ENCODE measurements at regions not wholly inside any gene's neighbourhood (a gene's known extent, or its start where the extent isn't known, plus 50 kb on each side); places are given as distances from the start of the nearest gene placed in this dataset.

DNA sequence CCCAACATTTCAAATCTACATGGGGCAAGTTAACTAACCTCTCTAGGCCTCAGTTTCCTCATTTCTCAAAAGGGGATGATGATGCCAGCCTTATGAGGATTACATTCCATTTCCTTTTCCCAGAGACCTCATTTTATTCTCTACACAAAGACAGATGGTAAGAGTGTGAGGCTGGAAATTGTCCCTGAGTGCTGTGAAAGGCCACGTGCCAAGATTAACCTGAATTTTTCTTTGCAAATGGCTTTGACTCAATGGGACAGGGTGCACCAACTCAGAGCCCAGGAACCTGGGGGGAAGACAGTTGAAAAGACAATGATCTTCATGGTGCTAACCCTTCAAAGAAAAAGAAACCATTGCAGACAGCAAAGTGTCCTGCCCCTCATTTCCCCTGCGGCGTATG is 332.8 kb downstream of the TMEM114 start:
- TF ChIP-seq EZH2phosphoT487 (IDR thresholded peaks at IDR 0.05; ENCODE audit: borderline replicate concordance, low read depth, low read length): no peak
- TF ChIP-seq, protein P1, sequence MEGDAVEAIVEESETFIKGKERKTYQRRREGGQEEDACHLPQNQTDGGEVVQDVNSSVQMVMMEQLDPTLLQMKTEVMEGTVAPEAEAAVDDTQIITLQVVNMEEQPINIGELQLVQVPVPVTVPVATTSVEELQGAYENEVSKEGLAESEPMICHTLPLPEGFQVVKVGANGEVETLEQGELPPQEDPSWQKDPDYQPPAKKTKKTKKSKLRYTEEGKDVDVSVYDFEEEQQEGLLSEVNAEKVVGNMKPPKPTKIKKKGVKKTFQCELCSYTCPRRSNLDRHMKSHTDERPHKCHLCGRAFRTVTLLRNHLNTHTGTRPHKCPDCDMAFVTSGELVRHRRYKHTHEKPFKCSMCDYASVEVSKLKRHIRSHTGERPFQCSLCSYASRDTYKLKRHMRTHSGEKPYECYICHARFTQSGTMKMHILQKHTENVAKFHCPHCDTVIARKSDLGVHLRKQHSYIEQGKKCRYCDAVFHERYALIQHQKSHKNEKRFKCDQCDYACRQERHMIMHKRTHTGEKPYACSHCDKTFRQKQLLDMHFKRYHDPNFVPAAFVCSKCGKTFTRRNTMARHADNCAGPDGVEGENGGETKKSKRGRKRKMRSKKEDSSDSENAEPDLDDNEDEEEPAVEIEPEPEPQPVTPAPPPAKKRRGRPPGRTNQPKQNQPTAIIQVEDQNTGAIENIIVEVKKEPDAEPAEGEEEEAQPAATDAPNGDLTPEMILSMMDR (conservative IDR thresholded peaks at IDR 0.05; ENCODE audit: low read length): no peak

Measured in OCI-LY7 (cell line).